ENCODE measurements at regions not wholly inside any gene's neighbourhood (a gene's known extent, or its start where the extent isn't known, plus 50 kb on each side); places are given as distances from the start of the nearest gene placed in this dataset.

GRCh38 chr15:38864827-38865581 lies 300.4 kb upstream of the RASGRP1 start:
- TF ChIP-seq, protein P1, sequence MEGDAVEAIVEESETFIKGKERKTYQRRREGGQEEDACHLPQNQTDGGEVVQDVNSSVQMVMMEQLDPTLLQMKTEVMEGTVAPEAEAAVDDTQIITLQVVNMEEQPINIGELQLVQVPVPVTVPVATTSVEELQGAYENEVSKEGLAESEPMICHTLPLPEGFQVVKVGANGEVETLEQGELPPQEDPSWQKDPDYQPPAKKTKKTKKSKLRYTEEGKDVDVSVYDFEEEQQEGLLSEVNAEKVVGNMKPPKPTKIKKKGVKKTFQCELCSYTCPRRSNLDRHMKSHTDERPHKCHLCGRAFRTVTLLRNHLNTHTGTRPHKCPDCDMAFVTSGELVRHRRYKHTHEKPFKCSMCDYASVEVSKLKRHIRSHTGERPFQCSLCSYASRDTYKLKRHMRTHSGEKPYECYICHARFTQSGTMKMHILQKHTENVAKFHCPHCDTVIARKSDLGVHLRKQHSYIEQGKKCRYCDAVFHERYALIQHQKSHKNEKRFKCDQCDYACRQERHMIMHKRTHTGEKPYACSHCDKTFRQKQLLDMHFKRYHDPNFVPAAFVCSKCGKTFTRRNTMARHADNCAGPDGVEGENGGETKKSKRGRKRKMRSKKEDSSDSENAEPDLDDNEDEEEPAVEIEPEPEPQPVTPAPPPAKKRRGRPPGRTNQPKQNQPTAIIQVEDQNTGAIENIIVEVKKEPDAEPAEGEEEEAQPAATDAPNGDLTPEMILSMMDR (IDR thresholded peaks at IDR 0.05), result no peak
- no peak for TF ChIP-seq POLR2A (IDR thresholded peaks at IDR 0.05)
- TF ChIP-seq EP300 (IDR thresholded peaks at IDR 0.05), result peak in 1 of 4 donors; percentile 21
- TF ChIP-seq POLR2AphosphoS5 (IDR thresholded peaks at IDR 0.05), result peak; percentile 44 to 56
- H3K27ac ChIP-seq, result peak overlapping the region in 1 of 4 donors; percentile 18
- H3K4me1 ChIP-seq, result peaks cover 0 to 6% (median 1%) of the 10 kb centered on the region in 4 donors
- H3K36me3 ChIP-seq, result no peaks in the 10 kb centered on the region
- no peaks in the 10 kb centered on the region for H3K27me3 ChIP-seq
- H3K9me3 ChIP-seq, result no peaks in the 10 kb centered on the region
- H3K4me3 ChIP-seq, result no peak overlapping the region
- peak; percentile 66 to 90 for ATAC-seq (ENCODE audit: low FRiP score in 2 of 2)
- 51 to 60% methylated on average over 9 of the region's 9 CpGs for WGBS, 2 donors
- DNase-seq, result no peak

- Histone ChIP-seq H3K27ac (no peak overlapping the region), H3K36me3 (no peaks in the 10 kb centered on the region), H3K4me1 (peaks cover 0 to 6% (median 0%) of the 10 kb centered on the region in 4 donors), H3K9me3 (no peaks in the 10 kb centered on the region), H3K4me3 (no peak overlapping the region), H3K27me3 (no peaks in the 10 kb centered on the region)
- TF ChIP-seq EP300 (IDR thresholded peaks at IDR 0.05) (no peak), POLR2A (IDR thresholded peaks at IDR 0.05) (no peak), POLR2AphosphoS5 (IDR thresholded peaks at IDR 0.05) (no peak)
- TF ChIP-seq, protein P1 (IDR thresholded peaks at IDR 0.05), result no peak
- DNase-seq (no peak), ATAC-seq (ENCODE audit: low FRiP score in 2 of 2) (no peak)
- 65 to 84% methylated on average over 7 of the region's 7 CpGs for WGBS, 2 donors
Observed at GRCh38 chr15:38867556-38867955, 302.9 kb upstream of the RASGRP1 start.

GRCh38 chr15:38868326-38869114 lies 303.9 kb upstream of the RASGRP1 start:
- DNase-seq, result no peak

DNA sequence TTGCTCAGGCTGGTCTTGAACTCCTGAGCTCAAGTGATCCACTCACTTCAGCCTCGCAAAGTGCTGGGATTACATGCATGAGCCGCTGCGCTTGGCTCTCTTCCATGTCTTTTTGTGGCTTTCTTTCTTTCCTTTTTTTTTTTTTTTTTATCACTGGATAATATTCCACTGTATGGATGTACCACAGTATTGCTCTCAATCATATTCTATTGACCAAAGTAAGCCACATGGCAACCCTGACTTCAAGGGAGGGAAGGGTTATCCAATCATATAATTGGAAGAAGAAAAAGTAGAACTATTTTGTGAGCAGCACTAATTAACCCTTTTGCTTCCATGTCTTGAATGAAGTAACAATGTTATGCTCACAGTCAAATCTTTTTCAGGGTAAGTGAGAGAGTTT lies 307.0 kb upstream of the RASGRP1 start:
- no peak overlapping the region for H3K4me3 ChIP-seq
- peaks cover 0 to 15% (median 0%) of the 10 kb centered on the region in 4 donors for H3K4me1 ChIP-seq
- no peaks in the 10 kb centered on the region for H3K36me3 ChIP-seq
- DNase-seq (no peak), ATAC-seq (ENCODE audit: low FRiP score in 2 of 2) (no peak)
- H3K27ac ChIP-seq, result no peak overlapping the region
- TF ChIP-seq EP300 (IDR thresholded peaks at IDR 0.05), result no peak
- TF ChIP-seq POLR2A (IDR thresholded peaks at IDR 0.05), result no peak
- no peak for TF ChIP-seq POLR2AphosphoS5 (IDR thresholded peaks at IDR 0.05)
- TF ChIP-seq, protein P1 (IDR thresholded peaks at IDR 0.05), result no peak
- H3K27me3 ChIP-seq, result no peaks in the 10 kb centered on the region
- 98 to 100% methylated on average over 3 of the region's 3 CpGs for WGBS, 2 donors
- no peaks in the 10 kb centered on the region for H3K9me3 ChIP-seq

More at GRCh38 chr15:38868326-38869114, 303.9 kb upstream of the RASGRP1 start:
- no peak overlapping the region for H3K4me3 ChIP-seq
- peak in 1 of 2 donors; percentile 75 for ATAC-seq (ENCODE audit: low FRiP score in 2 of 2)
- no peaks in the 10 kb centered on the region for H3K36me3 ChIP-seq
- no peak for TF ChIP-seq POLR2A (IDR thresholded peaks at IDR 0.05)
- no peak for TF ChIP-seq POLR2AphosphoS5 (IDR thresholded peaks at IDR 0.05)
- TF ChIP-seq, protein P1 (IDR thresholded peaks at IDR 0.05), result no peak
- TF ChIP-seq EP300 (IDR thresholded peaks at IDR 0.05), result no peak
- peaks cover 0 to 6% (median 3%) of the 10 kb centered on the region in 4 donors for H3K4me1 ChIP-seq
- WGBS, 2 donors, result 64 to 67% methylated on average over 8 of the region's 8 CpGs
- no peaks in the 10 kb centered on the region for H3K9me3 ChIP-seq
- H3K27ac ChIP-seq, result no peak overlapping the region
- no peaks in the 10 kb centered on the region for H3K27me3 ChIP-seq
